ENCODE measurements at regions not wholly inside any gene's neighbourhood (a gene's known extent, or its start where the extent isn't known, plus 50 kb on each side); places are given as distances from the start of the nearest gene placed in this dataset.

GRCh38 chr13:79906345-79906744, 425.4 kb downstream of the NDFIP2 start:
- in situ Hi-C loops (cut with HindIII; ENCODE audit: low sequenced_read_pairs): no loop called here
- no peak for DNase-seq (ENCODE audit: low read depth, low spot score)
- no peak overlapping the region for H3K4me3 ChIP-seq (ENCODE audit: low read depth, low read length)
- TF ChIP-seq CTCF (IDR thresholded peaks at IDR 0.05; ENCODE audit: low read depth, low read length): no peak

GRCh38 chr13:79905018-79905417, 424.1 kb downstream of the NDFIP2 start:
- H3K4me3 ChIP-seq (ENCODE audit: low read depth, low read length): no peak overlapping the region
- no peak for TF ChIP-seq CTCF (IDR thresholded peaks at IDR 0.05; ENCODE audit: low read depth, low read length)
- DNase-seq (ENCODE audit: low read depth, low spot score): no peak
- in situ Hi-C loops (cut with HindIII; ENCODE audit: low sequenced_read_pairs): no loop called here

- no peak overlapping the region for H3K4me3 ChIP-seq (ENCODE audit: low read depth, low read length)
- no peak for TF ChIP-seq CTCF (IDR thresholded peaks at IDR 0.05; ENCODE audit: low read depth, low read length)
- in situ Hi-C loops (cut with HindIII; ENCODE audit: low sequenced_read_pairs): no loop called here
- DNase-seq (ENCODE audit: low read depth, low spot score): no peak
Observed at GRCh38 chr13:79904581-79904980, 423.6 kb downstream of the NDFIP2 start.

- in situ Hi-C loops (cut with HindIII; ENCODE audit: low sequenced_read_pairs): no loop called here
- H3K4me3 ChIP-seq (ENCODE audit: low read depth, low read length): no peak overlapping the region
- no peak for DNase-seq (ENCODE audit: low read depth, low spot score)
- TF ChIP-seq CTCF (IDR thresholded peaks at IDR 0.05; ENCODE audit: low read depth, low read length): no peak
Observed at GRCh38 chr13:79901336-79901735, 420.4 kb downstream of the NDFIP2 start.

GRCh38 chr13:79900356-79900755, 419.4 kb downstream of the NDFIP2 start:
- DNase-seq (ENCODE audit: low read depth, low spot score): no peak
- H3K4me3 ChIP-seq (ENCODE audit: low read depth, low read length): no peak overlapping the region
- no peak for TF ChIP-seq CTCF (IDR thresholded peaks at IDR 0.05; ENCODE audit: low read depth, low read length)
- in situ Hi-C loops (cut with HindIII; ENCODE audit: low sequenced_read_pairs): no loop called here

GRCh38 chr13:79898996-79899395, 418.0 kb downstream of the NDFIP2 start:
- no peak for DNase-seq (ENCODE audit: low read depth, low spot score)
- H3K4me3 ChIP-seq (ENCODE audit: low read depth, low read length): no peak overlapping the region
- in situ Hi-C loops (cut with HindIII; ENCODE audit: low sequenced_read_pairs): no loop called here
- TF ChIP-seq CTCF (IDR thresholded peaks at IDR 0.05; ENCODE audit: low read depth, low read length): no peak

Measured in astrocyte of the spinal cord (primary cell).